HAP-1 (cell line): ENCODE measurements at regions not wholly inside any gene's neighbourhood (a gene's known extent, or its start where the extent isn't known, plus 50 kb on each side); places are given as distances from the start of the nearest gene placed in this dataset.

Experiments
- DNase-seq, 2 experiments: peaks; one replicate each; pipeline ENCODE4 v3.0.0-alpha.2; 2016 to 2020; ENCODE audit warnings: low spot score in 2 of 2
- H3K27me3 ChIP-seq: fragments of 250-450 bp; sonication (Bioruptor Pico); 2 replicates; pipeline ENCODE4 v1.5.1; 2020; ENCODE audit warnings: low read depth, mild to moderate bottlenecking, moderate library complexity
- H3K36me3 ChIP-seq: fragments of 250-450 bp; sonication (Bioruptor Pico); replicated peaks from 2 replicates; pipeline ENCODE4 v1.5.1; 2020; ENCODE audit warnings: mild to moderate bottlenecking
- H3K4me1 ChIP-seq: fragments of 250-450 bp; sonication (Bioruptor Pico); 2 replicates; pipeline ENCODE4 v1.5.1; 2020; ENCODE audit warnings: mild to moderate bottlenecking
- H3K4me3 ChIP-seq: fragments of 250-450 bp; sonication (Bioruptor Pico); 2 replicates; pipeline ENCODE4 v1.5.1; 2020; ENCODE audit warnings: mild to moderate bottlenecking, moderate library complexity
- H3K9me3 ChIP-seq: fragments of 250-450 bp; sonication (Bioruptor Pico); 2 replicates; pipeline ENCODE4 v1.5.1; 2020; ENCODE audit warnings: mild to moderate bottlenecking, moderate library complexity
- in situ Hi-C: fragments of 300-500 bp; cut with MboI; formaldehyde crosslinking; loops from 3 replicates; pipeline ENCODE4 v1.14.3; 2020; ENCODE audit warnings: low sequenced_read_pairs, inconsistent platforms, mixed read lengths

DNA sequence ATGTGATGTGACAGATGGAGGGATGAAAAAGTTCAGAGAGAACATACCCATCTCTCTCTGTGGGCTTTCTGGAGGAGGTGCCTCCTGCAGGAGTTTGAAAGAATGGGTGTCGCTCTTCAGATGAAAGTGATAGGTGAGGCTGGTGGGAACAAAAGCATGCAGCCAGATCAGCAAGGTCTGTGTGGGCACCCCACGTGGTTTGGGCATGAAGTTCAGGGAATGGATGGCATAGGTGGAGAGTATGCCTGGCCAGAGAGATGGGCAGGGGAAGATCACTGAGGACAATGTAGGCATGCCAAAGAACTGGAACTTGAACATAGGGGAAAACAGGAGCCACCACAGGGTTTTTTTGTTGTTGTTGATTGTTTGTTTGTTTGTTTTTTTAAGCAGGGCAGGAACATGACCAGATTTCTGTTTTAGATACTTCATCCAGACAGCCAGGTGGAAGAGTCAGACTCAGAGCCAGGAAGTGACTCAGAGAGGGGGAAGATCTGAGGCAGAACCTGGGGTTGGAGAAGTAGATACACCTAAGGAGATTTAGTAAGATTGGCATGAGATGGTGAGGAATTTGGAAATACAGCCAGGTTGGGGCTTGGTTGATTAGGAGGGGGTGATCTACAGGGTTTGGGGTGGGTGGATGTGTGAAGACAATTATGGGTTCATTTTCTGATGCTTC is 64.8 kb upstream of the CLSTN2 start:
- Histone ChIP-seq H3K9me3 (no peaks in the 10 kb centered on the region), H3K27me3 (no peaks in the 10 kb centered on the region), H3K4me1 (no peaks in the 10 kb centered on the region), H3K36me3 (no peaks in the 10 kb centered on the region), H3K4me3 (no peak overlapping the region)
- DNase-seq = no peak
- in situ Hi-C loops = no loop called here

DNA sequence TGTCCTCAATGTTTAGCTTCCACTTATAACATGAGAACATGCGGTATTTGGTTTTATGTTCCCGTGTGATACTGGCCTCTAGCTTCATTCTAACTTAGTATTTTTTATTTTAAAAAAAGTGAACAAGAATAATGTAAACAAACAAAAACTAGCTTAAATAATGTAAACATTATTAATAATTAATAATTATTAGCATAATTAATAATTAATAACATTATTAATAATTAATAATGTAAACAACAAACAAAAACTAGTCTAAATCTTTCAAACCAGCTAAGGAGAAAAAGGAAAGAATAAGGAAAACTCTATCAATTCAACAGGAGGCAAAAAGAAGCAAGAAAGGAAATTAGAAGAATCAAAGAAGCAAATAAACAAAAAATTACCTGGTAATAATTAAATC is 66.2 kb upstream of the CLSTN2 start:
- no peaks in the 10 kb centered on the region for H3K9me3 ChIP-seq
- no peaks in the 10 kb centered on the region for H3K36me3 ChIP-seq
- H3K4me3 ChIP-seq = no peak overlapping the region
- DNase-seq = no peak
- no peaks in the 10 kb centered on the region for H3K4me1 ChIP-seq
- no peaks in the 10 kb centered on the region for H3K27me3 ChIP-seq
- in situ Hi-C loops = no loop called here

DNA sequence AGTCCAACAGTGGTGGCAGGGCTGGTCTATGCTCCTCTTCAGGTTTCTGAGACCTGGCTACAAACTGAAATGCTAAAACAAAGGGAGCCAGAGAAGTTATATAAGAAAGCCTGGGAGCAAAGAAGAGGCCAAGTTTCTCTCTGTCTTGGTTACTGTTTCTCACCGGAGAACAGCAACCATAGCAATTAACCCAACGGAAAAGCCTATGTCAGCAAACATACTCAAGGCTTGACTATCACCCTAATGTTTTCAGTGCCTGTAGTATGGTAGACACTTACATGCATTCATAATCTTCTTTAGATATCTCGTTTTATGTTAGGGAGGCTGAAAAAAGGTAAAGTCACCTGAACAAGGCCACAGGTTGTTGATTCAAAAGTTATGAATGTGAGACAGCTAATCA is 86.3 kb upstream of the CLSTN2 start:
- H3K4me3 ChIP-seq = no peak overlapping the region
- H3K9me3 ChIP-seq = no peaks in the 10 kb centered on the region
- H3K4me1 ChIP-seq = no peaks in the 10 kb centered on the region
- in situ Hi-C loops = no loop called here
- no peaks in the 10 kb centered on the region for H3K36me3 ChIP-seq
- DNase-seq = no peak
- H3K27me3 ChIP-seq = no peaks in the 10 kb centered on the region

DNA sequence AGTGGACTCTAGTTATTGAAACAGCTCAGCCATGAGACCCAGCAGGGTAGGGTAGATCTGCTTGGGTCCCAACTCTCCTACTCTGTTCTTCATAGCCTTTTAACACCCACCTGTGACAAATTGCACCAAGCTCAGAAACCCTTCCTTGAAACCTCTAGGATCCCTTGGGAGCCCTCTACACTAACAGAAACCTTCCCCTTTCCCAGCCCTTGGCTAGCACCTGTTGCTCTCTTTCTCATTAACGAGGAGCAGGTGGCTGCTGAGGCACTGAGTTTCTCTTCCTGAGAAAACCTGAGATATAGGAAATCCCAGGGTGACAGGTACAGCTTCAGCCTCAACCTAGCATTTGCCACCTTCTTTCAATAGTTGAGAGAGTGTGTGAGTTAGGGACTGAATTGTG is 88.3 kb upstream of the CLSTN2 start:
- no peaks in the 10 kb centered on the region for H3K27me3 ChIP-seq
- in situ Hi-C loops = no loop called here
- H3K9me3 ChIP-seq = no peaks in the 10 kb centered on the region
- DNase-seq = no peak
- no peaks in the 10 kb centered on the region for H3K36me3 ChIP-seq
- no peaks in the 10 kb centered on the region for H3K4me1 ChIP-seq
- no peak overlapping the region for H3K4me3 ChIP-seq

DNA sequence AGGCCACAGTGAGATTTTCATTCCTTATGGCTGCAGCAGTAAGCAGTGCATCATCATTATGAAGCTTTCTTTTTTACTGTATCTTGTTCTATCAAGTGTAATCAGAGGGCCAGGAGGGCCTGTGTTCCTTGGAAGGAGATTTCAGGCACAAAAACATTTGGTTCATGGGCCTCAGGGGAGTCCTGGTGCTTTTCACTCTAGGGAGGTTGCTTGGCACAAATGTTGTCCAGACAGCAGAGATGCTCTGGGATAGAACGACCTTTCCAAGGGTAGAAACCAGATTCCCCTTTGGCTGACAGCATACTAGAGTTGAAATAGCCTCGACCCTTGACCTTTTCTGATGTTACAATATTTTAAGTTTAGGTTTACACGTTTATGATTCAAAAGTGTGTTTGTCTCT is 95.3 kb upstream of the CLSTN2 start:
- Histone ChIP-seq H3K9me3 (no peaks in the 10 kb centered on the region), H3K36me3 (no peaks in the 10 kb centered on the region), H3K4me3 (no peak overlapping the region), H3K4me1 (no peaks in the 10 kb centered on the region), H3K27me3 (no peaks in the 10 kb centered on the region)
- no peak for DNase-seq
- in situ Hi-C loops = no loop called here

DNA sequence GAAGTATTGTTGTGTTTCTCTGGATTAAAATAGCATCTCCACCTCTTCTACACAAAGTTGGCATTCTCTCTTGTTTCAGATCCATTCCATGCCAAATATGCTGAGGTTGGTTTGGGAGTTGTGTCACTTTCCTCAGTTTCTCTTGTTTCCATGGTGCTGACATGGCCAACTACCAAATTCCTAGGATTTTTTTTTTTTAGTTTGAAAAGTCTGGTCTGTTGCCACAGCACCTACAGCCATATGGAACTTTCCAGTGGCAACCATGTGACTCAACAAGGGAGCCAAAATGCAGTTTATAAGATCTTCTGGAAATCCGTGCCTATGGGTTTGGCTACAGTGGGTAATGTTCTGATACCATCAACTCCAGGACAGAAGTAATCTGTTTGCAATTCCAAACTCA is 96.0 kb upstream of the CLSTN2 start:
- in situ Hi-C loops = no loop called here
- Histone ChIP-seq H3K27me3 (no peaks in the 10 kb centered on the region), H3K9me3 (no peaks in the 10 kb centered on the region), H3K4me1 (no peaks in the 10 kb centered on the region), H3K36me3 (no peaks in the 10 kb centered on the region), H3K4me3 (no peak overlapping the region)
- no peak for DNase-seq

DNA sequence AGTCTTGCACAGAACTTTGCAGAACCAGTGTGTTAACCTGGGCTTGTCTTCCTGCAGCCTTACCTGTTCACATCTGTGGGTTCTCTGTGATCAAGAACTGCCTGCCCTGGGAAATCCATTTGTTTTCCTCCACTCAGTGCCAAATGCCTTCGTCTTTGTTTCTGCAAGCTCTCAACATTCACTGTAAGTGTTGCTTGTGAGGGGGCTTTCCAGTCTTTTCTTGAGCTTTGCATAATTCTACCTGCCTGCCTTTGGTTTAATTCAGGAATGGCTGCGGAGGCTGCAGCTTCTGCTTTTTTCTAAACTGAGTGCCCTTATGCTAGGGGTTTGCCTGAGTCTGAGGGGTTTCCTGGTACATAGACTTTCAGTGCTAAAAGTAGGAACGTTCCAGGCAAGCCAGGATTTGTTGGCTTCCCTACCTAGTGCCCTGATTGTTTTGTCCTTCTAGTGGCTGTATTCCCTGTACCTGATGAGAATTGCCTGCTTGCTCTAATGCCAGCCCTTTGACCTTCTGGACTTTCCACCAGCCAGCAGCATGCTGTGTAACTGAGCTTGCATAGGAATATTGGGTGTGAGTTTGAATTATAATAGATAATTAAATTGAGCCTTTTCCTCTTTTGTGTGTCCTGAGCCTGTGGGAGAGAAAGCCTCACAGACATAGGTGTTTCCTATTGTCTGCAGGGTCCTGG is 96.6 kb upstream of the CLSTN2 start:
- H3K9me3 ChIP-seq = no peaks in the 10 kb centered on the region
- in situ Hi-C loops = no loop called here

DNA sequence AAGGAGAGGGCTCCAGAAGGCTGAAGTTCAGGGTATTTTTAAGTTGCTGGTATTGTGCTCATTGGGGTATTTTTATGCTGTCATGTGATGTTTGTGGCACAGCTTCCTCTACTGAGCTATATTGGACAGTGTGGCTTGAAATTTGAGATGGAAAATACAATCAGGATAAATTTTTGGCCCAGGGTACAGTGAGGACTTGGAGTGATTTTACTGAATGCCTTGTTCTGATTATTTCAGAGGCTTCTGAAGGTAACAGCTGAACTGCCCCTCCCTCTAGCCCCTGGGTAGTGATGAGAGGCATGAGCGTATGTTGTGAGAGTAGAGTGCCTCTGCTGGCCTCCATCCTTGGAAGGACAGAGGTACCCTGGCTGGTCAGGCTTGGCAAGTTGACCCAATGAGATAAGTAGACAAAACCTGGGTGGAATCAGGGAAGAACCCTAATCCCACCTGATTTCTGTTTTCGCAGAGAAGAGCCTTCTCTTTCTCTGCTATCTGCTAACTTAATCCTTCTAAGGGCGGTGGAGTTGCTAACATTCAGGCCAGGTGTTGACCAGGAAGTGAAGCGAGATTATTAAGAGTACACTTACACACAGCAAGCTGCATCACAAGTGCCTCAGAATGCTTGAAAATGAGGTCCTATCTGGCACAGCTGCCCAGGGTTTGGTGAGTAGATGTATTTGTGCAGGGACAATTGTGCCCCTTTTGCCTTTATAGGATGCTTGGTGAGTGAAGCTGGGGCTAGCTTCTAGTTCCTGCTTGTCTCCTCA is 98.1 kb upstream of the CLSTN2 start:
- Histone ChIP-seq H3K36me3 (no peaks in the 10 kb centered on the region), H3K27me3 (no peaks in the 10 kb centered on the region), H3K4me1 (no peaks in the 10 kb centered on the region), H3K4me3 (no peak overlapping the region), H3K9me3 (no peaks in the 10 kb centered on the region)
- DNase-seq = no peak
- in situ Hi-C loops = no loop called here

More for the DNA sequence above, 96.6 kb upstream of the CLSTN2 start:
- Histone ChIP-seq H3K27me3 (no peaks in the 10 kb centered on the region), H3K4me3 (no peak overlapping the region), H3K36me3 (no peaks in the 10 kb centered on the region), H3K4me1 (no peaks in the 10 kb centered on the region)
- DNase-seq = no peak

DNA sequence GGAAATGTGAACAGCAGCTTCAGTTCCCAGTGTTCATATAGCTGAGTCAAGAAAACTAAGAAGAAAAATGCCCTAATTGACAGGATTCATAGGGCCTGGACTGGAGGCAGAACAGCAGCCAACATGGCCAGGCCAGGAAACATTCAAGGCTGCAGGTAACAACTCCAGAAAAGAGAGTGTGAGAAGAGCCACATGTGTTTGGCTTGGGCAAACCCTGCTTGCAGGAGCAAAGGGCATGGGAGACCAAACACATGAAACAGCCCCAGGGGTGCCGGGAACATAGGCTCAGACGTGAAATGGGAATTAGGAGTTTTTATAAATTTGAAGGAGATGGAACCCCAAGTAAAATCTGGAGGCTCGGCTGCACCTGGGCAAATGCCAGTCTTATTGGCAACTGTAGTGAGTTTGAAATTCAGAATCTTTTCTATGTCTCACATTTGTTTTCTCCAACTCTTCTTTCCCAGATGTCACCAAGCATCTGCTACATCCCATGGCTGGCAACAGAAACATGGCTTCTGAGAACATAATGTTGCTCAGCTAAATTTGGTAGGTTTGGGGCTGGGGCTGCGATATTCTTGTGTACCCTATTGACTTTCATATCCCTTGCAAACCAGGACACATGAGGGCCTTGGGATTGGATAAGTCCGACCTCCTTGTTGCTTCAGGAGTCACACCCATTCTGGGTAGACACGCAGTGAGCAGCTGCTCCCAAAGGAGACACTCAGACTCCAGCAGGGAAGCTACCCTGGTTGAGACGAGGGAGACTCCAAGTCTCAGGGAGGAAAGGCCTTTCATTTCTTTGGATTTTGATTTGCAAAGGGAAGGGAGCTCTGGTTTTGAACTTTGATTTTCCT is 98.9 kb upstream of the CLSTN2 start:
- Histone ChIP-seq H3K4me1 (no peaks in the 10 kb centered on the region), H3K9me3 (no peaks in the 10 kb centered on the region), H3K27me3 (no peaks in the 10 kb centered on the region), H3K36me3 (no peaks in the 10 kb centered on the region), H3K4me3 (no peak overlapping the region)
- in situ Hi-C loops = no loop called here
- no peak for DNase-seq

DNA sequence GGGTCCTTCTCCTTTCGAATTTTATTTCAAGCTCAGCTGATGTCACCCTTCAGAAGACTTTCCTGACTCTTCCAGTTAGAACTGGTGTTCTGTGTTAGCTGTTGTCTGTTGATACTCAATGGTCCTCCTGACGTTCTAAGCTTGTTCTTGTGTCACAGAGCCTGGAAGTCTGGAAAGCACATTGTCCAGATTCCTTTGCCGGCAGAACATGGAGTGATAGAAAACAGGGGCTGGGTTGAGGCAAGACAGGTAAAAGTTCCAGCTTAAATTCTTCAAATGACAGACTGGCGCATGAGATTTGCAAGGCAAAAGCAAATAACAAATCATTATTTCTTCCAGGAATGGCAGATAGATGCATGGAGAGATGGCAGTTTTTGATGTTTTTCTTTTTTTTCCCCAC is 102.0 kb upstream of the CLSTN2 start:
- Histone ChIP-seq H3K36me3 (no peaks in the 10 kb centered on the region), H3K4me3 (no peak overlapping the region), H3K9me3 (no peaks in the 10 kb centered on the region), H3K4me1 (no peaks in the 10 kb centered on the region), H3K27me3 (no peaks in the 10 kb centered on the region)
- no peak for DNase-seq
- in situ Hi-C loops = no loop called here

DNA sequence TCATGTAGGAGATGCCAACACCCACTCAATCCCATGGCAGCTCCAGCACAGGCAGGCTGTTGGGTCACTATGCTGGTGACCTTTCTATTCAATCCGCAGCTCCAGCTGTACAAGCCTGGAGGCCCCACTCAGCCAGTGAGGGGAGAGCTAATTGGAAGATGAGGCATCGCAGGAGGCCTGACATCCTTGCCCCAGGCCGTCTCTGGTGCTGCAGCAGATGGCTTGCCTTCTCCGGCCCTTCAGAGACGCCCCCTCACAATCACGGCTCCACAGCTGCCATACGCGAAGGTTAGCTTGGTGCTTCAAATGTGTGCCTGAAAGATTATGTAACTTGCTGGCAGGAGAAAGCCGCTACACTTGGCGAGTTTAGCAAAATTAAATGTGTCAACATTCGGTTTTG is 104.2 kb upstream of the CLSTN2 start:
- in situ Hi-C loops = no loop called here

DNA sequence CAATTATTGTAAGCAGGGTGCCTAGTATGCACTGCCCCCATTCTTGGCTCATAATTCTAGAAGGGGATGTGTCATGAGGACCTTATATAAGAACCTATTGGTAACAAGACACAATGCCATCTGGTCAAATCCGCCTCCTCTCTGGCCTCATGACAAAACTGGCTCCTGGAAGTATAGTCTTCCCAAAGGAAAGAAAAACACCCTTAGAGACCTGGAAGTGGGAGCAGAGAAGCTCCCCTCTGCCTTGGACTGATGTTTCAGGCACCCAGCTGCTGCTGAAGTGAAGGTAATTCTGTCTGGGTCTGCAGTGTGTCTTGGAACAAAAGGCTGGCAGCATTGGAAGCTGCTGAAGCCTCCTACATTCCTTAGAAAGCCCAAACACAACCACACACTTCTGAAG is 107.2 kb upstream of the CLSTN2 start:
- no peaks in the 10 kb centered on the region for H3K4me1 ChIP-seq
- no peaks in the 10 kb centered on the region for H3K9me3 ChIP-seq
- no peak for DNase-seq
- in situ Hi-C loops = no loop called here
- H3K4me3 ChIP-seq = no peak overlapping the region
- H3K36me3 ChIP-seq = no peaks in the 10 kb centered on the region
- no peaks in the 10 kb centered on the region for H3K27me3 ChIP-seq

More for the DNA sequence above, 104.2 kb upstream of the CLSTN2 start:
- Histone ChIP-seq H3K36me3 (no peaks in the 10 kb centered on the region), H3K9me3 (no peaks in the 10 kb centered on the region), H3K4me3 (no peak overlapping the region), H3K27me3 (no peaks in the 10 kb centered on the region), H3K4me1 (no peaks in the 10 kb centered on the region)
- DNase-seq = no peak

DNA sequence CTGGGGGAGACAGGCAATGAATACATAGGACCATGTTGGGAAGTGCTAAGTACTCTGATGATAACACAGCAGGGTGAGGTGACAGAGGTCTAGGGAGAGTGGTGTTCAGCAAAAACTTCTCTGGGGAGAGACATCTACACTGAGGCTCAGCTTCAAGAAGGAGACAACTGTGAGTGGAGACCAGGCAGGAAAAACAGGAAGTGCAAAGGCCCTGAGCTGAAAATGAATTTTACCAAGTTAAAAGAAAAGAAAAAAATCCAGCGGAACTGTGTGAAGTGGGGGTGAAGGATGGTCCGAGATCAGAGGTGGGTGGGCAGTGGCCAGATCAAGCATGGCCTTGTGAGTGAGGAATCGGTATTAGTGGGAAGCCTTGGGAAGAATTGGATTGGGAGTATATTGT is 110.1 kb upstream of the CLSTN2 start:
- H3K4me3 ChIP-seq = no peak overlapping the region
- in situ Hi-C loops = no loop called here
- H3K4me1 ChIP-seq = no peaks in the 10 kb centered on the region

More for the DNA sequence above, 110.1 kb upstream of the CLSTN2 start:
- DNase-seq = no peak
- Histone ChIP-seq H3K9me3 (no peaks in the 10 kb centered on the region), H3K36me3 (no peaks in the 10 kb centered on the region), H3K27me3 (no peaks in the 10 kb centered on the region)
